GM19025 (cell line): ENCODE measurements at regions not wholly inside any gene's neighbourhood (a gene's known extent, or its start where the extent isn't known, plus 50 kb on each side); places are given as distances from the start of the nearest gene placed in this dataset.
"Not testable (repeated sequence)": the region's sequence is repeated elsewhere in the genome, so short reads cannot be mapped to it uniquely, and the experiment has no call there.

Experiments used
- ATAC-seq: cut with Tn5 transposase; IDR thresholded peaks from one replicate; pipeline ENCODE4 v1.9.1; 2021; ENCODE audit warnings: mild to moderate bottlenecking, low read depth, moderate library complexity; ENCODE audit not compliant: unreplicated experiment

DNA sequence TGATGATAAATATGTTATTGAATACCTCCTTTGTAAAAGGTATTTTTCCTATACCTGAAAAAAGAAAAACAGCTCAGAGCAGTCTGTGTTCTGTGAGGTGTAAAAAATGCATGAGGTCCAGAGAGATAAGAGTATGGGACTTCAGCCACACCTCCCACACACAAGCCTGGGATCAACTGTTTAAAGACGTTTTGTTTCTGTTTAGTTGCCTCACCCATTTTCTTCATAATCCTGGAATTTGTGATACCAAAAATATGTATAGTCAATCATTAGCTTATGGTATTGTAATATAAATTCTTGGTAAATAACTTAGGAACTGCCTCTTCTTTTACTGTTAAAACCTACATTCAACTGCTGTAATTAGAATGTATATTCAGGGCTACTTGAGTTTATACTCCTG, 1322.9 kb upstream of the TMEFF2 start:
- no peak for ATAC-seq

DNA sequence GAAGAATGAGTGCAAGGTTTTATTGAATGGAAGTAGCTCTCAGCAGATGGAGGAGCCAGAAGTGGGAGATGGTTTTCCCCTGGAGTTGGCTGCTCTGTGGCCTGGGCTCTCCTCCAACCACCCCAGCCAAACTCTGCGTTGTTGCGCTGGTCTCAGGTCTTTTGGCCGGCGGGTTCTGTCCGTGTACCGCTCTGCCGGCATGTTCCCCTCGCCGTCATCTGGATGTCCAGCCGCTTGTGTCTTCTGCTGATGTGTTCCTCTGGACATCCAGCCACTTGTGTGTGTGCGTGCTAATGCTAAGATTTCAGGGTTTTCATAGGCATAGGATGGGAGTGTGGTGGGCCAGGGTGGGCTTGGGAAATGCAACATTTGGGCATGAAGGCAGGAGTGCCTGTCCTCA, 1311.3 kb upstream of the TMEFF2 start:
- ATAC-seq = no peak

DNA sequence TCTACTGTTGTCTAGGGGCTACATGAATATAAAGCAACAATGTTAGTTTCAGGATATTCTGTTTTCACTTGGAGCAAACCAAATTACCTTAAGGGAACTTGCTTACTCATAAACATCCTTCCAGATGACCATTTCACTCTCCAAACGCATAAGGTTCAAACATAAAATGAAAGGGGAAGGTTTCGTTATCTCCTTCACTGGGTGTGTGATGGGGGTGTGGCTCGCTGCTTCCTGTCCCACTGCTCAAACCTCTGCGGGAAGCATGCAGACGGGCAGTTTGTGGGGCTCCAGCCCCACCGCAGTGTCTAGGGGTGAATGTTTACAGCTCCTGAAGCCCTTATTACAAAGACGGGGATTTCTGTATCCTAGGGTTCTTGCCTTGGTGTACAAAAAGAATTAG, 1310.9 kb upstream of the TMEFF2 start:
- ATAC-seq = no peak

DNA sequence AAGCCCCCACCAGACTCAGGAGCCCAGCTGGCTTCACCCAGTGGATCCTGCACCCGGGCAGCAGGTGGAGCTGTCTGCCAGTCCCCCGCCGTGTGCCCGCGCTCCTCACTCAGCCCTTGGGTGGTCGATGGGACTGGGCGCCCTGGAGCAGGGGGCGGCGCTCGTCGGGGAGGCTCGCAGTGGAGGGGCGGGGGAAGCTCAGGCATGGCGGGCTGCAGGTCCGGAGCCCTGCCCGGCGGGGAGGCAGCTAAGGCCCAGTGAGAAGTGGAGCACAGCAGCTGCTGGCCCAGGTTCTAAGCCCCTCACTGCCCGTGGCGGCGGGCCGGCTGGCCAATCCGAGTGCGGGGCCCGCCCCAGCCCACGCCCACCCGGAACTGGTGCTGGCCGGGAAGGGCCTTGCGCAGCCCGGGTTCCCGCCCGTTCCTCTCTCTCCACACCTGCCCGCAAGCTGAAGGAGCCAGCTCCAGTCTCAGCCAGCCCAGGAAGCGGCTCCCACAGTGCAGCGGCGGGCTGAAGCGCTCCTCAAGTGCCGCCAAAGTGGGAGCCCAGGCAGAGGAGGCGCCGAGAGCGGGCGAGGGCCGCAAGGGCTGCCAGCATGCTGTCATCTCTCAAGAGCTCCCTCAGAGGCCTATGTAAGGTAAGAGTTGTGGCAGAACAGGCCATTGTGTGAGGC, 1307.8 kb upstream of the TMEFF2 start:
- no peak for ATAC-seq

DNA sequence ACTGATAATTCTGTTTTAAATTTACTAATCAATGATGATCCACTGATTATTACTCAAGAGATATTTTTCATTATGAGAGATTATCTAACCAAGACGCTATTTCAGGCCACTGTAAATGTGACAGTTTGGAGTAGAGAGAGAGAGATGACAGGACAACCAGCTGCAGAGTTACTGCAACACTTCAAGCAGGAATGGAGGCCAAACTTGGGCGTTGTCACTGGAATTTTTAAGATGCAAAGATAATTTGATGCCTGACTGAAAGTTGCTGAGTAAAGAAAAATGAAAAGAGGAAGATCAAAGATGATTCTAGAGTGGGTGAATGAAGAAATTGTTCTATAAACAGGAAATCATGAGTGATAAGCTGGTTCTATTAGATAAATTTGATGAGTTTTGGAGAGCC, 1302.1 kb upstream of the TMEFF2 start:
- ATAC-seq = no peak

DNA sequence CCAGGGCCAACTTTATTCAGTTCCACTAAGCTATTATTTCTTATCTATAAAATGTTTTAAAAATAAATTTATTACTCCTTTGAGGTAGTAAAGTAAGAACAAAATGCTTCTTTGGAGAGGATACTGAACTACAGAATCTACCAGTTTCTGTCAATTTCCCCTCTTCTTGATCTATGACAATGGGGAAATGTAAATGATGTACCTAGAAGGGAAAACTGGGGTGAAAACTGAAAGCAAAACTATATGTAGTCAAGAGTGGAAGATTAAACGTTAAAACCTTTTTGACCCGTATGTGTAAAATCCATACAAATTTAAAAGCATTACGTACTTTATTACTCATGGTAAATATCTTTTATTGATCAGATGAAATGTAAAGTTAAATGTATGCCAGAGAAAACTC, 1287.8 kb upstream of the TMEFF2 start:
- ATAC-seq = peak; percentile 65

DNA sequence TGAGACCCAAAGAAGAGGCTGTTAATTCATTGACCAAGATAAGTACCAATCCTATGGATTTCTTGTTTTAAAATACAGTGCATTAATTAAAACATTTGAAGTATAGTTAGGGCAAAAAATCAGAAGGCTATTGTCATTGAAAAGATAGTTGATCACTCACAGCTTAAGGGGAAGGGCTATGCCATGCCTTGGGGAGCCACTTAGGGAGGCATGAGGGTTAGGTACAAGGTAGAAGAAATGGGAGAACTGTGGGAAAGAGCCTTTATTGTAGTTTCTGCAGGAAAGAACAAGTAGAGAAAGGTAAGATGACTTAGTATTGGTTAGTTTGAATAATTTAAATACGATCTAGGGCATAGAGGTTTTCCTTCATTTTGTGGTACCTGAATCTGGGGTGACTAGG, 1285.5 kb upstream of the TMEFF2 start:
- no peak for ATAC-seq

DNA sequence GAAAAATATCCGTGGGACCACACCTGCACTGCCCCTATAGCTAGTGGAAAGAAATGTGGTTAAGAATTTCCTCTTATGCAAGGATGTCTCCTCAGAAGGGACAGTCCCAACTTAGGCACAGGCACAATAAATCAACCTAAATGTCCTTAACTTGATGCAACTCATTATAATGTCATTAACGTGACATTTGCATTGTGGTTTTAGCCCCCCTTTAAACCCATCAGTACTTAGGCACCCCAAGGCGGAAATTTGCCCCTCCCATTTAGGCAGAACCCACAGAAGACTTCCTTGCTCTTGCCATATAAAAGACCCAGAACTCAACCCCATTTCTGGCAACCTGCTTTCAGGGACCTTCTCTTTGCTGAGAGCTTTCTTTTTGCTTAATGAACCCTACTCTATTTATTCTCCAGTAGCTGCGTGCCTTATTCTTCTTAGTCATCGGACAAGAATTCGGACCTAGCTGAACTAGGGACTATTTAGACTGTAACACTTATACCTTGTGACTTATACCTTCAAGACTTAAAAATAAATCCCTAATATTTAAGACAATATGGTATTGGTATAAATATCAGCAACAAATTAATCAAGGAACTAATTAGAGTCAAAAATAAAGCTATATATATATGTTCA, 1281.6 kb upstream of the TMEFF2 start:
- ATAC-seq = no peak

DNA sequence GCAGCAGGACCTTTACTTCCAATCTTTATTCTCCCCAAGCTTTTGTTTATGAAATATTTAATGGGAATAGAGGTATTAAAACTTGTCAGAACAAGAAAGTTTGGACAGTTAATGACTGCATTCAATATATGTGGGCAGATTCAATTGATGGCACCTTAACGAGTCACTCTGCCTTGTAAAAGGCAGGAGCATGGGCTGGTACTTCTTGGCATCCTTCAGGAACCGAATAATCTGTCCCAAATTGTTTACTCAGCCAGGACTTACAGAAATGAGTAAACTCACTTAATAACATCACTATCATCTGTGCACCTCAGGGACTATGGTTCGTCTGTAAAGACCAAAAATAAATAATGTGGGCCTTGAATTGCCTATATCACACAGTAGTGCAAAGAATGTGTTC, 1280.3 kb upstream of the TMEFF2 start:
- ATAC-seq = no peak

DNA sequence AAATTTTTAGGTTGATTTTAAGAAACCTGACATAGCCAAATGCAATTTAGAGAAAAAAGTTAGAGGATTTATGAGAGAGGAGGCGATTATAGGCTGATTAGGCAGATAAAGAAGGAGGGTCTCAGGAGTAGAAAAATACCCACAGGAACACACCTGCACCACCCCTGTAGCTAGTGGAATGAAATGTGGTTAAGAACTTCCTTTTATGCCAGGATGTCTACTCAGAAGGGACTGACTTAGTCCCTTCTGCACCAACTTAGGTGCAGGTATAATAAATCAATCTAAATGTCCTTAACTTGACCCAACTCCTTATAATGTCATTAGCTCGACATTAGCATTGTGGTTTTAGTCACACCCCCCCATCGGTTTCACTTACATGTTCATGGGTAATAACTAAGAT, 1274.5 kb upstream of the TMEFF2 start:
- ATAC-seq = no peak

DNA sequence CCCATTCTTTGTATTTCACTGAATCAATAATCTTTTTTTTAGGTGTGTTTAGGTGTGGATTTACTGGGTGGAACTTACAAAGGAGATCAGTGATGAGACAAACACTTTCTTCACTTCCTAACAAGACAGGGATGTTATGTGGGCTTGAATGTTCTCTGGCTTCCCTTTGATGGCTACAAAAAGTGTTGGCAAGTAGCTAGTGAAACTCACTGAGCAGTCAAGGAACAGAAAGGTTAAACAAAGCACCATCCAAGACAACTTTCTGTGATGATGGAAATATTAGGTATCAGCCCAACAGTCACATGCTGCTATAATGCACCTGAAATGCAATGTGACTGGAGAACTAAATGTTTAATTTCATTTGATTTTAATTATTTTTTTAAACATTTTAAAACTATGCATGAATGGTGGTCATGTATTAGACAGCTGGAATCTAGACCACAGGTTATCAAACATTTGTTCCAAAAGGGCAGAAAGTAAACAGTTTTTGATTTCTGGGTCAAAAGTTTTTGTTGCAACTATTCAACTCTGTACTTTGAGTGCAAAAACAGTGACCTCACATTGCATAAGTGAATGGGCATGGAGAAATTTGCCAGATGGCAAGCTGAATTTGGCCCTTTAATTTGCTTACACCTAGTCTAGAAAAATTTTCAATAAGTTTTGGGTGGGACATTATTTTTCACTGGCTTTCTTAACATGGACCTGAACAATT, 1272.7 kb upstream of the TMEFF2 start:
- no peak for ATAC-seq

DNA sequence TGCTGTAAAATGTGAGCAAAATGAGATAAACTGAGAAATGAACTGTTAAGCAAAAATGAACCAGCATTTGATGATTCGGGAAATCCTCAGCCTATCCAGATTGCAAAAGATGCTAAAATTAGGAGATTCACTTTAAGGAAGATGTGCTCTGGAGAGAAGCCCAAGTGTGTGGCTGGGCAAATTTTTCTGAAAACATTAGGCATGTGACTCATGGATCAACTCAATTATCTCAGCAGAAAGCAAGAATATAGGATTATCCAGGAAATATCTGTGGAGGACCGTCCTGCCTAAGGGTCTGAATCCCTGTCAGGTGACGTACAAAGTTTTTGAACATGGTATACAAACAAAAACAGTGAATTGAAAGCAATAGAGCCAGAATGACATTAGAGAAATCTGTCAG, 1268.3 kb upstream of the TMEFF2 start:
- no peak for ATAC-seq

DNA sequence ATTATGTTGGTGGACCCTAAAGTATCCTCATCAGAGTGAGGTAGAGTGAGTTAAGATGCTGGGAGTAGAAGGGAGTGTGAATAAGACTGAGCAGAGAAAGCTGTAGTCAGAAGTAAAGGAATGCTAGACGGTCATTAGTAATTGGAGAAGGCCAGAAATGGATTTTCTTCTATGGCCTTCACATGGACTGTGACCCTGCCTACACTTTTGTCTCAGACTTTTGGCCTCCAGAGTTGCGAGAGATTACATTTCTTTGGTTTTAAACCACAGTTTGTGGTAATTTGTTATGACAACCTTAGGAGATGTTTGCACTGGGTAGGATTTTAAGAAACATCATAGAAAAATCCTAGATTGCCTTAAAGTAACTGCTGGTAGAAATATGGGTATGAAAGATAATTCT, 1267.7 kb upstream of the TMEFF2 start:
- no peak for ATAC-seq

DNA sequence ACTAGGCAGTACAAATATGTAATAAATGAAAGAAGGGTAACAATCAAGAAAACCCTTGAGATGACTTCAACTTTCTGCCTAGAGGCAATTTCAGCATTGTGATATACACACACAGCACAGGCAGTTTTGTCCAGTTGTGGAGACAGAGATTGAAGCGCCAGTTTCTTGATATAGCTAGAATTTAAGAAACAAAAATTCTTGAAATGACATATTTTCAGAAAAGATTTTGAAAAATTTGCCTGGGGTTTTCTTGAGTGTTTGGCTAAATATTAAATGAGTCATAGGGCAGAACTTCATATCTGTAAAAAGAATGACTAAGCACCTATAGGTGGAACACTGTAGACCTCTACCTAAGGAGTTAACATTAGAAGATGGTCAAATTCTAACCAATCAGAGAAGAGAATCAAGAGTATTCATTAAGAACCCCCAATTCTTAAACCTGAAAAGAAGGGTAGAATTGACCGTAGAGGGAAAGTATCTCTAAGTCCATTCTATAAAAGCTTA, 1266.8 kb upstream of the TMEFF2 start:
- no peak for ATAC-seq

DNA sequence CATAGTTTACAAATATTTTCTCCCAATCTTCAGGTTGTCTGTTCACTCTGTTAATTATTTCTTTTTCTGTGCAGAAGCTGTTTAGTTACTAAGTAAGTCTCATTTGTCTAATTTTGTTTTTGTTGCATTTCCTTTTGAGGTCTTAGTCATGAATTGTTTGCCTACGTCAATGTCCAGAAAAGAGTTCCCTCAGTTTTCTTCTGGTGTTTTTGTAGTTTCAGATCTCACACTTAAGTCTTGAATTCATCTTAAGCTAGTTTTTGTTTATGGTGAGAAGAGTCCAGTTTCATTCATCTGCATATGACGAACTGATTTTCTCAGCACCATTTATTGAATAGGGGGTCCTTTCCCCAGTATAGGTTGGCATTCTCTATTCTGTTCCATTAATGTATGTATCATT, 1252.2 kb upstream of the TMEFF2 start:
- no peak for ATAC-seq

DNA sequence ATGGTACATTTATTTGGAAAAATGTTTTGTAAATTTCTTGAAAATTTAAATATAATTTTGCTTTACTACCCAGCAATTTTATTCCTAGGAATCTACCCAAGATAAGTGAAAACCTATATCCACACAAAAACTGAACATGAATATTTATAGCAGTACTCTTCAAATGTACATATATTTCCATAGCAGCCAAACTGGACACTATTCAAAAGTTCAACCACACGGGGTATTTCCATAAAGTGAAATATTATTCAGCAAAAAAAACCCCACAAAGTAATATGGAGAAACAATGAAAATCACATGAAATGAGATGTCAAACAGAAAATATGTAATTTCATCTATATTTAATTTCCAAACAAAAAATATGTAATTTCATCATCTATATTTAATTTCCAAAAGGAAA, 1247.6 kb upstream of the TMEFF2 start:
- no peak for ATAC-seq

DNA sequence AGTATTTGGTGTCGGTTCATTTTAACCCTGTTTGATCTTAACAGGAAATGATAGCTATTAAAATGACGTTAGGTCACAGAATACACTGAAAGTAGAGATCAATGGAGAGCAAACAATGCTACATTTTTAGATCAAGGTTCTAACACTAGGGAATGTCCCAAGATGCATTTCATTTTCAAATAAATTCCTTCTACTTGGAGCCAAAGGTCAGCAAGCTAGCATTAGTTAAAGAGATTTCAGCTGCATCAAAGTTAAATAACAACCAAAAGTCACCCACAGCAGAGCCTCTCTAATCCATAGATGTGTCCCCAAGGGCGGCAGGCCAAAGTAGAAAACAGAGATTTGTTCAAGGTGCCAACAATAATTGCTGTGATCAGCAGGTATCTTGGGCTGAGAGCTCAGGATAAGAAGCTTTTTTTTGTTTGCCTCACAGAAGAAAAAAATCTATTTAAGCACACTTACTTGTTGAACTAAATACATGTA, 1233.6 kb upstream of the TMEFF2 start:
- no peak for ATAC-seq

DNA sequence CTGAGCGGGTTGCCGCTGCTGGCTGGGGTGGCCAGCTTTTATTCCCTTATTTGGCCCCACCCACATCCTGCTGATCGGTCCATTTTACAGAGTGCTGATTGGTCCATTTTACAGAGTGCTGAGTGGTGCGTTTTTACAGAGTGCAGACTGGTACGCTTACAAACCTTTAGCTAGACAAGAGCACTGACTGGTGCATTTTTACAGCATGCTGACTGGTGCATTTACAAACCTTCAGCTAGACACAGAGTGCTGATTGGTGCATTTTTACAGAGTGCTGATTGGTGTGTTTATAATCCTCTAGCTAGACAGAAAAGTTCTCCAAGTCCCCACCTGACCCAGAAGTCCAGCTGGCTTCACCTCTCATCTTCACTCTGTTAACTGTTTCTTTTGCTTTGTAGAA, 1217.6 kb upstream of the TMEFF2 start:
- not testable (repeated sequence) for ATAC-seq

DNA sequence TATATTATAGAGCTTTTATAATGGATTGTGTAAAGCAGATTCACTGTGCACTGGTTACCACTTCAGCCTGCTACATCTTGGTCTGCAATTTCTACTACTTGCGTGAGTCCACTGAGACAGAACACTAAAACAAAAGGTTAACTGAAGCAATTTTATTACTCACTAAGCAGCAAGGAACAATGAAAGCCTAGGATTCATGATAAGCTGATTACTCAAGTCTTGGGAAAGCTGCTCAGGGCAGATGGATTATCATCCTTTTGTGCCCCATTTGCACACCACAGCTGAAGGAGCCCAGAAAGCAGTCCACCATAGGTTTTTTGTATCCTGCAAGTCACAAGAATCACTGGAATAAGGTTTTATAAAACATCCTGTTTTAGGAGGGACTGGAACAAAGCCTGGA, 1215.2 kb upstream of the TMEFF2 start:
- no peak for ATAC-seq

DNA sequence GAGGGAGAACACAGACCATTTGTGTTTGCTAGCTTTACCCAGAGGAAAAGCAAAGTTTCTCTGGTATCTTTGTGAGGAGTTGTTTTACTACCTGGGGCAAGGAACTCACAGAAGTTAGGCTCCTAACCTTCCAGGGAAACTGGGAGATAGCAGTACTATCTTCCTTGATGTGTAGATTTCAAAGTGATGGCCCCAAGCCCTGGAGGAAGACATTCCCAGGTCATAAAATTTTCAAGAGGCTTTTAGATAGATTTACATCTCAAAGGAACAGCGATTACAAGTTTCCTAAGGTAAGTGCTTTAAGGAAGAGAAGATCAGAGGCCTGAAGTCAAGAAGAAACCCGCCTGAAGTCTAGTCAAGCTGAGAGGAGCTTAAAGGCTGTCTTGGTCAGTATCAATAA, 1187.8 kb upstream of the TMEFF2 start:
- no peak for ATAC-seq

DNA sequence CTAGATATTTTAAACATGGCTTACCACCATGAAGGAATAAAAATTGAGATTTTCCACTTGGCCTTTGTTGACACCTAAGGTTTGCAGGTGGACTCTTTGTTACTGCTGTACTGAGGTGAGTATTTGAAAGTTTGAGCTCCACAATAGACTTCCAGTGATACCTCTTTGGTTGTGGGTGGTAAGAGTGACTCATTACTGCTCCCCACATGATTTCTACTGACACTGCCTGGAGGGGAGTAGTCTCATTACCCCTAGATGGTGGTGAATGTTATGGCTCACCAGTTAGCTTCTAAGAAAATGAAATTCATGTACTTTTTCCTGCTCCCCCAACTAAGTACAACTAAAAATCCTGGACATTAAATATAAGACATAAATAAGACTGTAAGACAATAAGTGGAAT, 1183.1 kb upstream of the TMEFF2 start:
- ATAC-seq = no peak

DNA sequence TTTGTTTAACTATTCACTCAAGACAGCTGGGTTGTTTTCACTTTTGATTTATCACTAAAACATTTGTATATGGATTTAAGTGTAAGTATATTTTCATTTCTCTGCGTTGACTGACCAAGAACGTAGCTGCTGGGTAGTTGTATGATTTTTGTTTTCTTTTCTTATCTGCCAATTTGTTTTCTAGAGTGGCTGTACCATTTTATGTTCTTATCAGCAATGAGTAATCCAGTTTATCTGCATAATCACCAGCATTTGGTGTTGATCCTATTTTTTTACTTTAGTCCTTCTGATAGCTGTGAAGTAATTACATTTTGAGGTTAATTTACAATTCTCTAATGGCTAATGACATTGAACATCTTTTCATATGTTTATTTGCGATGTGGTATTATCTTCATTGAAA, 1178.4 kb upstream of the TMEFF2 start:
- ATAC-seq = no peak
